PC-9 (cell line): ENCODE measurements at regions not wholly inside any gene's neighbourhood (a gene's known extent, or its start where the extent isn't known, plus 50 kb on each side); places are given as distances from the start of the nearest gene placed in this dataset.

ENCODE experiments used
- CTCF ChIP-seq: fragments of 200-600 bp; sonication (generic); conservative IDR thresholded peaks from 2 replicates; pipeline ENCODE4 v1.6.1; 2017; ENCODE audit warnings: mixed run types, antibody characterized with exemption, mild to moderate bottlenecking, moderate library complexity
- EZH2 ChIP-seq: fragments of 200-600 bp; sonication (generic); IDR thresholded peaks from 2 replicates; pipeline ENCODE4 v1.8.0; 2017; ENCODE audit warnings: antibody characterized with exemption, low read depth

GRCh38 chr10:117666166-117666565 lies 123.6 kb downstream of the EMX2 start:
- TF ChIP-seq EZH2 (no peak), CTCF (no peak)
